ENCODE measurements at regions not wholly inside any gene's neighbourhood (a gene's known extent, or its start where the extent isn't known, plus 50 kb on each side); places are given as distances from the start of the nearest gene placed in this dataset.

- TF ChIP-seq EZH2phosphoT487 (IDR thresholded peaks at IDR 0.05; ENCODE audit: insufficient read depth, low read depth) = no peak
- no peak for TF ChIP-seq EZH2 (IDR thresholded peaks at IDR 0.05; ENCODE audit: insufficient read depth, poor library complexity, severe bottlenecking)
Observed at GRCh38 chr6:22447249-22448196, 121.8 kb upstream of the HDGFL1 start.

Data from GM23248 (cell line).